Endothelial cell of hepatic sinusoid (primary cell): ENCODE measurements at regions not wholly inside any gene's neighbourhood (a gene's known extent, or its start where the extent isn't known, plus 50 kb on each side); places are given as distances from the start of the nearest gene placed in this dataset.

Experiments
- in situ Hi-C: cut with HindIII; loops from 2 replicates; pipeline ENCODE4 v1.10.0; 2017; ENCODE audit warnings: low sequenced_read_pairs

DNA sequence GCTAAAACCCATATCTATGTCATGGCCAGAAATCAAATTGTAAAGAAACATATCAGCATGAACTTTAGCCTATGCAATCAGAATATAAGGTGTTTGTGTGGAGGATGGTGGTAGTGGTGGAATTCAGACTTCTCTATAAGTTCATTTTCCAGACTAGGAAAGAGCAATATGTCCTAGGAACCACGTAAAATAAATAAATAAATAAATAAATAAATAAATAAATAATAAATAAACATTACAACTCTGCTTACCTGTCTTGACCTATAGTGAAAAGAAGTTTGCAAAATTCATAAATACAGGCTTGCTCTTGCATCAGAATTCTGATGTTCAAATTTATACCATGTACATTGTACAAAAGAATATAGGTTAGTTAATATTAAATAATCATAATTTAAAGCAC, 1382.6 kb upstream of the ADGRL2 start:
- in situ Hi-C loops: no loop called here

DNA sequence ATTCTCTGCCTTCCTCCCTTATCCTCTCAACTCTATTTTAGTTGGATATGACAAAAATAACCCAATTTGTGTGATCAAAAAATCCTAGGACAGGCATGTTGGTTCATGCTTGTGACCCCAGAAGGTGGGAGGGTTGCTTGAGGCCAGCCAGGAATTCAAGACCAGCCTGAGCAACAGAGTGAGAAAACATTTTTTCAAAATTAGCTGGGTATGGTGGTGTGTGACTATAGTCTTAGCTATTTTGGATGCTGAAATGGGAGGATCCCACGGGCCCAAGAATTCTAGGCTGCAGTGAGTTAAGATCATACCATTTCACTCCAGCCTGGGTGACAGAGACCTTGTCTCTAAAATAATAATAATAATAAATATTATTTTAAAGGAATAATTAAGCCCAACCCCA, 1383.1 kb upstream of the ADGRL2 start:
- in situ Hi-C loops: no loop called here

DNA sequence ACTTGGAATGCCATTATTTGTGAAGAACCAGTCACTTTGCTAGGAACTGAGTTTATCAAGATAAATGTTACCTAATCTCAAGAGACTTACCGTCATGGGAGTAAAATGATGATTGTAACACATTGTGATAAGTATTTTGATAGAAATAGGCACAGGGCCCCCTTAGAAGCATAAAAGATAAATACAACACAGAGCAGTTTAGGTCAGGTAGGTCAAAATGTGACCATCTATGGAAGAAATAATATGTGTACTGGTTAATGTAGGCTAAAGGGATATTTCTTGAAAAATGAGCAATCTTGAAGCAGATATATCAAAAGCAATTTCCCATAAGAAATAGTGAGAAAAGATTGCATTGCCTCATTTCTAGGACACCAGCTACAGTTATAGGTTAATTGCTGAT, 1386.8 kb upstream of the ADGRL2 start:
- in situ Hi-C loops: no loop called here

DNA sequence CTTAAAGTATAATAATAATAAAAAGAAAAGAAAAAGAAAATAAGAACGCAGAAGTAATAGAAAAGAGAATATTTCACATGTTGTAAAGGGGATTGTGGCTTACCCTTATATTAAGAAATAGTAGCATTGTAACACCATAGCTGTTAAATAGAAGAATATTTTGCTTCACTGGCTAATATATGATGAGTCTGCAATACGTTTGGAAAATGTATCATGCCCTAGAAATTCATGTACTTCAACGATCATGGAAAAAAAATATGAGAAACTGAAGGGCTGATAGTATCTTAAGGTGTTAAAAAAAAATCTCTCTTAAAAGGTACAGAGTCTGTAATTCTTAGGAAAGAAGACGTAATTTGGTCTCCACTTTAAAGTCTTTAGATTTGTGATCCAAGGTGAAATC, 1390.5 kb upstream of the ADGRL2 start:
- in situ Hi-C loops: no loop called here

DNA sequence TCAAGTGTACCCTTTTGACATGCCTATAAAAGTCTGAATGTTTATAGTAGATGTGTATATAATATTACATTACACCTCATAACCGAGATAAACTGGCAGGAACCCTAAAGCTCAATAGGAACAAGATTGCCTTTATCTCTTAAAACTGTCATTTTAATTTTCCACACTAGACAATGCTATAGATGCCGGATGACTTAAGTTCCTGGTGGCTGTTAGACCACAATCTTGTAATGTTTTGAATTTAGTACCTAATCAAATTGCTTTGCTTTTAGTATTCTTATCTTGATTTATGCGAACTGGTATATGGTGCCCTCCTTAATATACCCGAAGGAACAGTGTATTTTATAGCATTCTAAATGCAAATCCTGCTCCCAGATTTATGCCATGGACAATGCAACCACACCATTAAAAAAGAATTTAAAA, 1397.0 kb upstream of the ADGRL4 start:
- in situ Hi-C loops: loop anchor here (5.0 kb wide), 1 partner anchor 69 kb away; no protein-coding TSS in a partner anchor

DNA sequence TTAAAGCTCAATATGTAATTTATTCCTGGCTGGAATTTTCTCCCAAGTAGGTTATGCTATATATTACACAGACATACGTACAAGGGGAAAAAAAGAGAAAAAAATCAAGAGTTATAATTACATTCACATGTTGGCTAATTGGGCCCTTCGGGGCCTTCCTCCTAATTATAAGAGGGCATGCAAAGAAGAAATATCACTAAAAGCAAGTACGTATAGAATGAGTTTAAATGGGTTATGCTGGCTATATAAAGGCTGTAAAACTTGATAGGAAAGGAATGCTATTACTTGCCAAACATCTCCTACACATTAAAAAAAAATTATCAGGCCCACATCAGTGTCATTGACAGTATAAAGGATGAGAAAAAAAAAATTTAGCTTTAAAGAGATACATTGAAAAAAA, 1396.1 kb upstream of the ADGRL4 start:
- in situ Hi-C loops: loop anchor here (5.0 kb wide), 1 partner anchor 70 kb away; no protein-coding TSS in a partner anchor

DNA sequence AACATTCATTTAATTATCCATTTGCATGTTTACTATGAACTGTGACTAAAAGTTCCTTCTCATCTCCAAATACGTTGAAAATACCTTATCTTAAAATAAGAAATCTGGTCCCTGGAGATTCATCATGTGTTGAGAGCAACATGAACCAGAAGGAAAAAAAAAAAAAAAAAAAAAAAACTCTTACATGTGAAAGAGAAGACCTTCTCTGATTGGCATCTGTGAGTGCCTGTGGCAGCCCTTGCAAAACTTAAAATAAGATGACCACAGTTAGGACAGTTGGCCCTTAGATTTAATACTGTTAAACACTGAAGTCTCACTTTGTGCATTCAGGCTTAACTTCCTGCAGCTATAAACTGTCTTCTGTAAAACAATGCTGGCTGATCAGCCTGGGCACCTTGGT, 1395.2 kb upstream of the ADGRL4 start:
- in situ Hi-C loops: loop anchor here (5.0 kb wide), 1 partner anchor 71 kb away; no protein-coding TSS in a partner anchor

DNA sequence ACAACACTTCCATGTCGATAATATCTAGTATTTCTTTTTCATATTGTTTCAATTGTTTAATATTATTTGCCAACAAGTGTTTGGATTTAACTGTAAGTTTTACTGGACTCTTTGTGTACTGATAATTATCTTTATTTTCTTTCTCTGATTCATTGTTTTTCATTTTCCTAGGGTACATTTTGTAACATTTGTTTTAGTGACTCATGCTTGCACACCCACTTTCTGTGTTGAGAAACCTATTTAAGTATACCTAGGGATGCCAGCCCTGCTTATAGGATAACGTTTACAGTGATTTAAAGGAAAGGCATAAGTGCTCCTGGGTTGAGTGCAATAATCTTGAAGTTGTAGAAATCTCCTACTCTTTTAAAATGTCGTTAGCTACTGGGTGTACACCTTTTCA, 1386.0 kb upstream of the ADGRL4 start:
- in situ Hi-C loops: no loop called here

DNA sequence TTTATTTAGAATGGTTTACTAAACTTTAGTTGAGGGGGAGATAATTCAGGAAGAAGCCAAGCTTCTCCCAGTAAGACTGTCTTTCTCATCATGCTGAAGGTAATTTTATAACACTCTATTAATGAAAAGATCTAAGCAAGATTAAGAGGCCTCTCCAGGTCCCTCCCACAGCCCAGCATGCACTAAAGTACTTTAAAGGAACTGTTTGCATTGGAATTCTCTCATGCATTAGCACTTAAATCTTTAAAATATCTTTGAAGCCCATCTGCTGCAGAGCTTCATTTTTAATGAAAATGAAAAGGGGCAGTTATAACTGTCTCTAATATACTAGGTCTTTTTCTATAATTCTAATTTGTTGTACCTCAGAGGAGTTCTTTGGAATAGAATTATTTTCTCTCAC, 1379.1 kb upstream of the ADGRL4 start:
- in situ Hi-C loops: no loop called here

DNA sequence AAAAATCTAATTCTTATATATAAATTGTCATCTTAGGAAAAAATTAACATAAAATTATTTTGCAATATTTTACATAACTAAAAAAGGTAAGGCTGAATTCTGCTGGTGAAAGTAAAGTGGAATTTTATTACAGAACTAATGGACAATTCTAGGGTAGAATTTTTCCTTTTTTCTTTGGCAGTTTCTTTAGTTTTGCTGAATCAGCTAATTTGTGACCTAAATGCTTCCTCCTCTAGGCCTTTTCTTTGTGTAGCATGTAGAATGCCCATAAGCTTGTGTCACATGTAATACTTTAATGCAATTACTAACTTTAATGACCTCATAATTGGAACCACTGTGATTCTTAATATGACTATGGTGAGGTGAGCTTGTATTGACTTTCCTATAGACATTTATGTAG, 1378.4 kb upstream of the ADGRL4 start:
- in situ Hi-C loops: no loop called here

DNA sequence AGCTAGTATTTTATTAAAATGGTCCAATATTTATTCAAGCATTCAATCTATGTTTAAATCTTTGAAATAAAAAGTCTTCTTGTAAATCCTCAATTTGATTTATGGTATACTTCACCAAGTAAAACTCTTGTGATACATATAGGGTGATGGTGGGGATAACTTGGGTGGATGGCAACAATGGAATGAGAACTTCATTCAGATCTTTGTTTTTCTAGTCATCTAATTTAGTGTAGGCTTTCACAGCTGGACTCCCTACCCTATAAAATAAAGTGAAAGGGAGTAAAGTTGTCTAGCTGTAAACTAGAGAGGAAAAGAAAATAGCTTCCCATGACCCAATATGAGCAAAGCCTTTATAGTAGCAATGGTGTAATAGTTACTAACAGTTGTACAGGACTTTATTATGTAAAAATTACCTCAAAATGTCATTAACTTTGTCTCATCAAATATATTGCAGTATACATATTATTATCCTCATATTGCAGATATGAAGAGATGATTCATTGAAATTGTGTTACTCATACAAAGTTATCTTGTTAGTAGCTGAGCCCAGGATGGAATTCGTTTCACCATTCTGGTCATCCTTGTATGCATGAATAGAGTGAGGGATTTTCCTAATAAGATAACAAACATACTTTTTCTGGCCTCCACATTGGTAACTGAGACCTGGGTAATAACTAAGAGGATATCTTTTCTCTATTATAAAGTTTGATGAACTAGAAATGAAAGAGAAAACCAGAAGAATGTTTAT, 1377.7 kb upstream of the ADGRL4 start:
- in situ Hi-C loops: no loop called here

DNA sequence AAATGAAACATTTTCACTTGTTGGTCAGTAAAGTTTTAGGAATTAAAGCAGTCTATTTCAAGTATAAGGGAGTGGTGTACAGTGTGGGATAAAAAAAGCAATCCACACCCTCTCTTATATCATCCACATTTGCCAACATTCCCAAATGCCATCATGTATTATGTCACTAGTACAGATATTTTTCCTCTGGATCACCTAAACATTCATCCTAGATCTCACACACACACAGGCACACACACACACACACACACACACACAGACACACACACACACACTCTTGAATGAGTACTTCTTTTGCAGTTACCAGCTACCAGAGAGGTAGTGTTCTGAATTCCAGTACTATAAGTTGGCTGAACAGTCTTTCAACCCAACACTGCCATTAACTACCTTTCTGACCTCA, 1369.1 kb upstream of the ADGRL4 start:
- in situ Hi-C loops: no loop called here

DNA sequence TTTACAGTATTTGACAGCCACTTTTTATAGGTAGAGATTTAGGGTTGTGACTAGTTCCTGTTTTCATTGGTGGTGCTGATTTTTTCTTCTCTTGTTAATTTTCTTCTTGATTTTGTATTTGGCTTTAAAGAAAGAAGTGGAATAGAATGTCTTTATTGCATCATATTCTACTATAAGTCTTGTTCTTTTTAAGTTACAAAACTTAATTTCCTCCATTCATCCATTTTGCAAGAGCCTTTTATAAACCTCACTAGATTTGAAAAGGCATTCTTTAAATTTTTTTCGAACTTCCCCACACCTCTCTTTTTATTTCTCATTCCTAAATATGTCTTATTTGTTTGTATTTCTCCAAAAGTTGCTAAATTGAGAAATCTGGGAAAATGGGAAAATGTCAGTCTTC, 1368.6 kb upstream of the ADGRL4 start:
- in situ Hi-C loops: no loop called here

DNA sequence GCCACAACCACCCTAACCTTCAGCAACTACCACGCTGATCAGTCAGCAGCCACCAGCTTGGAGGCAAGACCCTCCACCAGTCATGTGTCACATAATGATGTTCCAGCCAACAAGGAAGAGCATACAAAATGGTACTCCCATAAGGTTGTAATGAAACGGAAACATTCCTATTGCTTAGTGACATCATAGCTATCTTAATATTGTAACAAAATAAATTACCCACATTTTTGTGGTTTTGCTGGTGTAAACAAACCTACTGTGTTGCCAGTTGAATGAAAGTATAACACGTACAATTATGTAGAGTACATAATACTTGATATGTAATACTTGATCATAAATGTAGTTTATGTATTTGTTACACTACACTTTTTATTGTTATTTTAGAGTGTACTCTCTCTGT, 1363.2 kb upstream of the ADGRL4 start:
- in situ Hi-C loops: no loop called here

DNA sequence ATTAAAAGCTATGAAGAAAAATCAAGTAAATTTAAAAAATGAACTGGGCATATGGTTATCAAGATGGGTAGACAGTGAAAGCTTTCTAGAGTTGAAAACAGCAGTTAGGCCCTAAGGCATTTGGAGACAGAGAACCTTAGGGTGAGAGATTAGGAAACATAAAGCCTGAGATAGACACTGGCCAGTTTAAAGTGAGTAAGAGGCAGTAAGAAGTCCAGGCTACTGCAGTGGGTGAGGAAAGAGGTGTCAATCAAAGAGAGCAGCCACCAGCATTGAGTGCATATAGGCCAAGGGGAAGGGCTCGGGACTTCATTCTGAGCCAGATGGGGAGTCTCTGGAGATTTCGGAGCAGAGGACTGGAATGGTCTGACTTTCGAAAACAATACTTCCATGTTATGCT, 1360.5 kb upstream of the ADGRL4 start:
- in situ Hi-C loops: no loop called here

DNA sequence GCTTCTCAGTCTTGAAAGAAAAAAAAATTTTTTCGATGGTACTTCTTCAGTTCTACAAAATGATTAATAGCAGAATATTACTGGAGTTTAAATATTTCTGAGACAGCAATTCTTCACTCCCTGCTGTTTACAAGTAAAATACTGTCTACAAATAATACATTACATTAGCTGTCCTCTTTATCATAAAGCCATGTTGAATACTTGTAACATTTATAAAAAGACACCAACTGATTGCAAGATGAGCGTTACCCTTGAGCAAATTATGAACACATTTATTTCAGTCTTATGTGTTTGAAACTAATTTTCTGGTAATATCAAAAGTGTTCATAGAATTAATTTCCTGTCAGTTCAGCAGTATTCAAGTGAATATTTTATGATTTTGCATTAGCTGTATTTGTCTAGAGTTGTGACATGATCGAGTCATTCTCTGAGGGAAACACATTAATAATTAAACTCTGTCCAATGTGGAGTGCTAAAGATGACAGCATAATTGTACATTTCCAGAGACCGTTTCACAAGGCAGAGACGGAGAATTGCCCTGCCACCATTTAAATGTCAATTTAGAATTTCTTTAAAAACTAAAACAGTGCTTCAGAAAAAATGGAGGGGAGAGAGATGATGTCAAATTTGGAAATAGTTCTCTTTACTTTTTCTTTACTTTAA, 1359.0 kb upstream of the ADGRL4 start:
- in situ Hi-C loops: no loop called here

DNA sequence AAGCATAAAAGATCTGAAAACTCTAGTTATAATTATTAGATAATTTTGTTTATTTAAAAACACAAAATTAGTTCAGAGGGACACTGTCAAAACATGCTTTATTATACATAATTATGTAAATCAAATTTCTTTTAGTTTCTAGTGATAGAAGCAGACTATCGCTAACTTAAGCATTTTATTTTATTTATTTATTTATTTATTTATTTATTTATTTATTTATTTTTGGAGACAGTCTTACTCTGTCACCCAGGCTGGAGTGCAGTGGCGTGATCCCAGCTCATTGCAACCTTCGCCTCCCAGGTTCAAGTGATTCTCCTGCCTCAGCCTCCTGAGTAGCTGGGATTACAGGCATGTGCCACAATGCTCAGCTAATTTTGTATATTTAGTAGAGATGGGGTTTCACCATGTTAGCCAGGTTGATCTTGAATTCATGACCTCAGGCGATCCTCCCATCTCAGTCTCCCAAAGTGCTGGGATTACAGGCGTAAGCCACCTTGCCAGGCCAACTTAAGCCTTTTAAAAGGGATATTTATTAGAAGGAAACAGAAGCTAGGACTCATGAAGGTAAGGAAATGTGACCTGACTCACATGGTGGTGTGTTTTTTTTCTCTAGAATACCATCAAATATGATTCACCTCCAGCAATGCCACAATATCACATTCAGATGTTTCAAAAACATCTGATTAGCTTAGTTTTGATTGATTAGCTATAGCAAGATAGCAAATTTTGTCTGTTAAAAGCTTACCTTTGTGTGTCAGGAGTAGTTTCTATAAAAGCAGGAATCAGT, 1357.4 kb upstream of the ADGRL4 start:
- in situ Hi-C loops: no loop called here

DNA sequence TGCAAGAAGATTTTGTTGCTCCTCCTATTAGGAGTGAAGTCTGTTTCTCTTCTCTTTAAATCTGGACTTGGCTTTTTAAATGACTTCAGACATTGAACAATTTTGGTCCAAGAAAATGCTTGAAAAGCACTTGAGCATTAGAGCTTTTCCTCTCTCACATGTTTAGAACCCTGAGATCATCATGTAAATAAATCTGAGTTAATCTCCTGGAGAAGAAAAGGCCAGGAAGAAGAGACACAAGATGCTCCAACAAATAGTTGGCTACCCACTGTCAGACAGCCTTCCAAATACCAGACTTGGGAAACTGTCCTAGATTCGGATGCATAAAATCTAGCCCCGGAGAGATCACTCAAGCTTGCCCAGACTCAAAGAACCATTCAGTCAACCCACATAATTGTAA, 1353.1 kb upstream of the ADGRL4 start:
- in situ Hi-C loops: no loop called here

DNA sequence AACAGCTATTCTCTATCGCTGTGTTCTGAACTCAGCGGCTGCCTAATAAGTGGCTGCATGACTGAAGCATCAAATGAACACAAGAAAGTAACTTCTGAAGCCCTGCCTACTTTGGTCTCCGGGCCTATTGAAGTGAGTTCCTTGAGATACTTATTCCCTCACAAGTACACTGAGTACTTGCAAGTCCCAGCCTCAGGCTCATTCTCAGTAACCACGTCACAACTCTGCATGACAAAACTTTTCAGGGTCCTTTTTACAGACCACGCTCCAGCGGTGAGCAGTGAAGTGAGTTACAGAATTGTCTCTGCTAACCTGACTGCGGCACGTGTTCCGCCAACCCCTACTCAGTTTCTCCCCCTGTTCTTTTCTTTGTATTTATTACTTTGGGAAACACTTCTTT, 1342.7 kb upstream of the ADGRL4 start:
- in situ Hi-C loops: no loop called here

DNA sequence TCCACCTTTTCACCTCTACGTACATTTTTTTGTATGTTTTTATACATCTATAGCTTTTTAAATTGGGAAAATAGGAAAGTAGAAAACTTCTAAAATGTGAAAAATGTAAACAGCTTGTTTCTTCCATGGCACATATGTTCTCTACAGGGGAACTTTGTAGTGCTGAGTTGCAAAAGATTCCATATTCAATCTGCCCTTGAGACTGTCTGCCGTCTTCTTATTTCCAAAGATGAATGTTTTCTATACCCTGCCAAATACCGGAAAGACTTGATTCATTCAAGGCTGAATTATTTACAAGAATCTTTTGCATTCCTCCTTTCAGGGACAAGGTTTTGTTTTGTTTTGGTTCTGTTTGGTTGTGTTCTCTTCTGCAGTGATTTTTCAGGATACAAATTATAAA, 1334.5 kb upstream of the ADGRL4 start:
- in situ Hi-C loops: no loop called here

DNA sequence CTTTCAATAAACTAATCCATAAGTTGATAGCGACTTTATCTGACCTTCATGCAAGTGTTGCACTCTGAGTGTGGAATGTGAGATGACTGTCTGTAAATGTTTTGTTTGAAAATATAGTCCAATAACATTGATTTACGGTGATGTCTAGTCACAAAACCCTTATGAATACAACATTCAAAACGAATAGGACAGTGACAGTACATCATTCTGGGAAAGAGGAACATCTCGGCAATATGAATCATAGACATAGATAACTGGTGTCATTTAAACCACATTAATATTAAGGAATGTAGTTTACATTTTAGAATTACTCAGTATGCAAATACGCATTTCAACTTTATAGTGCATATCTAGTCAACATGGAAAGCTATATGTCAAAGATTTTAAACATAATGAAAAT, 1311.6 kb upstream of the ADGRL4 start:
- in situ Hi-C loops: no loop called here
